ENCODE measurements at regions not wholly inside any gene's neighbourhood (a gene's known extent, or its start where the extent isn't known, plus 50 kb on each side); places are given as distances from the start of the nearest gene placed in this dataset.

DNA sequence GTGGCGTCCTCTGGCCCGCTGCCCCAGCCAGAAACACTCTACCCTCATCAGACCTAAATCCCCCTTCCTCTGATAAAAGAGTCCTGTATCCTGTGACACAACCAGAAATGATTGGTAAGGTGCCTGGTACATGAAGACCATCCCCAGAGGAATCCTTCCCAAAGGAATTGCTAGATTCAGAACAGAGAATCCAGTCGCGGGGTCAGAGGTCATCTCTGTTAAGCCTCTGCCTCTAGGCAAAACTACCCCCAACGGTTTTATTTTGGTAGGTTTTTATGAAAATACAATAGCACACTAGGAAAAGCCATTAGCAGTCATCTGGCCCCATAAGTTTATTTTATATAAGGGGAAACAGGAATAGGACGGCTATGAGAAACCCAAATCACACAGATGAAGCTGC is 102.4 kb upstream of the HAND1 start:
- POLR2A ChIA-PET, result no interaction called here
- TF ChIP-seq, protein P1, sequence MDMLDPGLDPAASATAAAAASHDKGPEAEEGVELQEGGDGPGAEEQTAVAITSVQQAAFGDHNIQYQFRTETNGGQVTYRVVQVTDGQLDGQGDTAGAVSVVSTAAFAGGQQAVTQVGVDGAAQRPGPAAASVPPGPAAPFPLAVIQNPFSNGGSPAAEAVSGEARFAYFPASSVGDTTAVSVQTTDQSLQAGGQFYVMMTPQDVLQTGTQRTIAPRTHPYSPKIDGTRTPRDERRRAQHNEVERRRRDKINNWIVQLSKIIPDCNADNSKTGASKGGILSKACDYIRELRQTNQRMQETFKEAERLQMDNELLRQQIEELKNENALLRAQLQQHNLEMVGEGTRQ (IDR thresholded peaks at IDR 0.05), result no peak
- TF ChIP-seq SMC3 (IDR thresholded peaks at IDR 0.05) (no peak), ZFP36 (IDR thresholded peaks at IDR 0.05; ENCODE audit: borderline replicate concordance, partially characterized antibody) (no peak), KDM1A (IDR thresholded peaks at IDR 0.05; ENCODE audit: low read depth) (no peak), TFCP2L1 (CRISPR knock-in tag; IDR thresholded peaks at IDR 0.05) (no peak), BHLHE40 (IDR thresholded peaks at IDR 0.05; ENCODE audit: low read depth, low read length) (no peak), POLR2A (IDR thresholded peaks at IDR 0.05; ENCODE audit: low read length) (no peak), CBX2 (IDR thresholded peaks at IDR 0.05; ENCODE audit: borderline replicate concordance, low read depth) (no peak), RCOR1 (IDR thresholded peaks at IDR 0.05; ENCODE audit: low read depth, low read length) (no peak), RNF2 (IDR thresholded peaks at IDR 0.05; ENCODE audit: borderline replicate concordance, low read depth) (no peak), MAZ (IDR thresholded peaks at IDR 0.05; ENCODE audit: borderline replicate concordance, low read depth, low read length) (no peak), JUN (IDR thresholded peaks at IDR 0.05) (no peak), TP53 (CRISPR knock-in tag; IDR thresholded peaks at IDR 0.05) (no peak)
- DNase-seq (ENCODE audit: low read depth in 1 of 2, low spot score in 1 of 2) (no peak), FAIRE-seq (no peak), ATAC-seq (no peak)
- CTCF ChIA-PET, result interaction anchor here (0.7 to 1.9 kb wide), 3 partner anchors 23 to 60 kb away, joined by 3 to 6 read pairs (median 4); no protein-coding TSS in a partner anchor
- Histone ChIP-seq H3K4me2 (no peak overlapping the region), H3K4me3 (no peak overlapping the region), H3K4me1 (peaks cover 37% of the 10 kb centered on the region), H3K27ac (no peak overlapping the region), H3K9me3 (no peaks in the 10 kb centered on the region)
- WGBS (ENCODE audit: missing lambda C conversion rate), result 81% methylated on average over 6 of the region's 6 CpGs

- no peak overlapping the region for H3K4me3 ChIP-seq
- POLR2A ChIA-PET, result no interaction called here
- ATAC-seq, result no peak
Observed at GRCh38 chr5:154577416-154577815, 99.4 kb upstream of the HAND1 start.

More at GRCh38 chr5:154577416-154577815, 99.4 kb upstream of the HAND1 start:
- H3K9me3 ChIP-seq, result no peaks in the 10 kb centered on the region
- TF ChIP-seq RAD21 (conservative IDR thresholded peaks at IDR 0.05 in 1 of 2, IDR thresholded peaks at IDR 0.05 in 1 of 2) (no peak), ZFP36 (IDR thresholded peaks at IDR 0.05; ENCODE audit: borderline replicate concordance, partially characterized antibody) (no peak), EP300 (IDR thresholded peaks at IDR 0.05) (no peak), KDM1A (IDR thresholded peaks at IDR 0.05; ENCODE audit: low read depth) (no peak), KDM5A (IDR thresholded peaks at IDR 0.05) (no peak), PHF8 (IDR thresholded peaks at IDR 0.05; ENCODE audit: borderline replicate concordance, low read depth) (no peak), CBX8 (IDR thresholded peaks at IDR 0.05) (no peak), HMGXB4 (CRISPR knock-in tag; IDR thresholded peaks at IDR 0.05; ENCODE audit: borderline replicate concordance) (no peak), TFCP2L1 (CRISPR knock-in tag; IDR thresholded peaks at IDR 0.05) (no peak), JUNB (IDR thresholded peaks at IDR 0.05) (no peak)
- TF ChIP-seq, protein P2, sequence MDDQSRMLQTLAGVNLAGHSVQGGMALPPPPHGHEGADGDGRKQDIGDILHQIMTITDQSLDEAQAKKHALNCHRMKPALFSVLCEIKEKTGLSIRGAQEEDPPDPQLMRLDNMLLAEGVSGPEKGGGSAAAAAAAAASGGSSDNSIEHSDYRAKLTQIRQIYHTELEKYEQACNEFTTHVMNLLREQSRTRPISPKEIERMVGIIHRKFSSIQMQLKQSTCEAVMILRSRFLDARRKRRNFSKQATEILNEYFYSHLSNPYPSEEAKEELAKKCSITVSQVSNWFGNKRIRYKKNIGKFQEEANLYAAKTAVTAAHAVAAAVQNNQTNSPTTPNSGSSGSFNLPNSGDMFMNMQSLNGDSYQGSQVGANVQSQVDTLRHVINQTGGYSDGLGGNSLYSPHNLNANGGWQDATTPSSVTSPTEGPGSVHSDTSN (IDR thresholded peaks at IDR 0.05), result no peak
- TF ChIP-seq, protein P3, sequence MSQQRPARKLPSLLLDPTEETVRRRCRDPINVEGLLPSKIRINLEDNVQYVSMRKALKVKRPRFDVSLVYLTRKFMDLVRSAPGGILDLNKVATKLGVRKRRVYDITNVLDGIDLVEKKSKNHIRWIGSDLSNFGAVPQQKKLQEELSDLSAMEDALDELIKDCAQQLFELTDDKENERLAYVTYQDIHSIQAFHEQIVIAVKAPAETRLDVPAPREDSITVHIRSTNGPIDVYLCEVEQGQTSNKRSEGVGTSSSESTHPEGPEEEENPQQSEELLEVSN (IDR thresholded peaks at IDR 0.05; ENCODE audit: borderline replicate concordance, low read depth), result no peak
- TF ChIP-seq, protein P4, sequence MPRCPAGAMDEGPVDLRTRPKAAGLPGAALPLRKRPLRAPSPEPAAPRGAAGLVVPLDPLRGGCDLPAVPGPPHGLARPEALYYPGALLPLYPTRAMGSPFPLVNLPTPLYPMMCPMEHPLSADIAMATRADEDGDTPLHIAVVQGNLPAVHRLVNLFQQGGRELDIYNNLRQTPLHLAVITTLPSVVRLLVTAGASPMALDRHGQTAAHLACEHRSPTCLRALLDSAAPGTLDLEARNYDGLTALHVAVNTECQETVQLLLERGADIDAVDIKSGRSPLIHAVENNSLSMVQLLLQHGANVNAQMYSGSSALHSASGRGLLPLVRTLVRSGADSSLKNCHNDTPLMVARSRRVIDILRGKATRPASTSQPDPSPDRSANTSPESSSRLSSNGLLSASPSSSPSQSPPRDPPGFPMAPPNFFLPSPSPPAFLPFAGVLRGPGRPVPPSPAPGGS (IDR thresholded peaks at IDR 0.05), result no peak
- H3K4me1 ChIP-seq, result peaks cover 15% of the 10 kb centered on the region
- no peak overlapping the region for H3K4me2 ChIP-seq
- FAIRE-seq (no peak), DNase-seq (ENCODE audit: low read depth in 1 of 2, low spot score in 1 of 2) (no peak)
- H3K27ac ChIP-seq, result no peak overlapping the region
- CTCF ChIA-PET, result interaction anchor here (1.0 to 4.8 kb wide), 3 partner anchors 32 to 109 kb away, joined by 3 to 40 read pairs (median 7); no protein-coding TSS in a partner anchor
- 56% methylated on average over 1 of the region's 1 CpG for WGBS (ENCODE audit: missing lambda C conversion rate)

All from A549 (cell line).